Vagina (tissue), 2 donors: ENCODE measurements at regions not wholly inside any gene's neighbourhood (a gene's known extent, or its start where the extent isn't known, plus 50 kb on each side); places are given as distances from the start of the nearest gene placed in this dataset.

Source experiments
- DNase-seq, 2 donors: peaks; one replicate each; pipeline ENCODE4 v3.0.0-alpha.2; 2017; ENCODE audit errors: extremely low spot score in 2 of 2
- H3K27ac ChIP-seq: fragments of 200-600 bp; sonication (generic); one replicate; pipeline ENCODE4 v1.5.1; 2019
- H3K27me3 ChIP-seq: fragments of 200-600 bp; sonication (generic); one replicate; pipeline ENCODE4 v1.5.1; 2019
- H3K36me3 ChIP-seq, 2 donors: fragments of 200-600 bp; sonication (generic); one replicate each; pipeline ENCODE4 v1.5.1; 2017 to 2019
- H3K4me1 ChIP-seq: fragments of 200-600 bp; sonication (generic); one replicate; pipeline ENCODE4 v1.5.1; 2019
- H3K4me3 ChIP-seq, 2 donors: fragments of 200-600 bp; sonication (generic); 1 replicate in 1 of 2; 2 replicates in 1 of 2; pipeline ENCODE4 v1.5.1; 2016 to 2019
- H3K9me3 ChIP-seq: fragments of 200-600 bp; sonication (generic); one replicate; pipeline ENCODE4 v1.5.1; 2019
- CTCF ChIP-seq, 3 experiments: fragments of 450-650 bp in 2 of 3; fragments of 200-600 bp in 1 of 3; sonication (generic) in 1 of 3; IDR thresholded peaks; one replicate each; pipeline ENCODE4 v1.5.1; 2017 to 2019; ENCODE audit warnings: antibody characterized with exemption in 3 of 3, mild to moderate bottlenecking in 2 of 3, moderate library complexity in 2 of 3
- POLR2A ChIP-seq, 2 donors: fragments of 450-650 bp; IDR thresholded peaks; one replicate each; pipeline ENCODE4 v1.6.1; 2017; ENCODE audit warnings: antibody characterized with exemption in 2 of 2, mild to moderate bottlenecking in 2 of 2, moderate library complexity in 2 of 2
- POLR2AphosphoS5 ChIP-seq, 2 donors: sonication (generic); formaldehyde crosslinking; IDR thresholded peaks; one replicate each; pipeline ENCODE4 v1.9.0; 2017; ENCODE audit warnings: antibody characterized with exemption in 2 of 2, mild to moderate bottlenecking in 2 of 2, low read depth in 1 of 2; ENCODE audit not compliant: insufficient read depth in 1 of 2
- intact Hi-C: fragments of 100-400 bp; cut with DNase I; formaldehyde crosslinking; loops from one replicate; pipeline ENCODE4 v1.15.1; 2023

- Histone ChIP-seq H3K27me3 (no peaks in the 10 kb centered on the region), H3K36me3 (no peaks in the 10 kb centered on the region), H3K4me3 (no peak overlapping the region), H3K9me3 (no peaks in the 10 kb centered on the region), H3K4me1 (no peaks in the 10 kb centered on the region), H3K27ac (no peak overlapping the region)
- no peak for TF ChIP-seq CTCF (IDR thresholded peaks at IDR 0.05)
- TF ChIP-seq POLR2A (IDR thresholded peaks at IDR 0.05) = no peak
- no peak for TF ChIP-seq POLR2AphosphoS5 (IDR thresholded peaks at IDR 0.05; ENCODE audit: insufficient read depth in 1 of 2, low read depth in 1 of 2)
- no peak for DNase-seq
- intact Hi-C loops = no loop called here
These were observed 923.8 kb downstream of the TTLL7 start for GRCh38 chr1:83075107-83075506.

- Histone ChIP-seq H3K27me3 (no peaks in the 10 kb centered on the region), H3K27ac (no peak overlapping the region), H3K4me1 (no peaks in the 10 kb centered on the region), H3K9me3 (no peaks in the 10 kb centered on the region), H3K36me3 (no peaks in the 10 kb centered on the region), H3K4me3 (no peak overlapping the region)
- TF ChIP-seq POLR2A (IDR thresholded peaks at IDR 0.05) = no peak
- no peak for TF ChIP-seq POLR2AphosphoS5 (IDR thresholded peaks at IDR 0.05; ENCODE audit: insufficient read depth in 1 of 2, low read depth in 1 of 2)
- no peak for TF ChIP-seq CTCF (IDR thresholded peaks at IDR 0.05)
- no peak for DNase-seq
- intact Hi-C loops = no loop called here
These were observed 931.0 kb downstream of the TTLL7 start for GRCh38 chr1:83067954-83068353.

- DNase-seq = no peak
- no peak for TF ChIP-seq POLR2A (IDR thresholded peaks at IDR 0.05)
- no peak for TF ChIP-seq POLR2AphosphoS5 (IDR thresholded peaks at IDR 0.05; ENCODE audit: insufficient read depth in 1 of 2, low read depth in 1 of 2)
- TF ChIP-seq CTCF (IDR thresholded peaks at IDR 0.05) = no peak
- Histone ChIP-seq H3K36me3 (no peaks in the 10 kb centered on the region), H3K27me3 (no peaks in the 10 kb centered on the region), H3K27ac (no peak overlapping the region), H3K4me3 (no peak overlapping the region), H3K9me3 (no peaks in the 10 kb centered on the region), H3K4me1 (no peaks in the 10 kb centered on the region)
- intact Hi-C loops = no loop called here
These were observed 932.8 kb downstream of the TTLL7 start for GRCh38 chr1:83065952-83066727.

DNA sequence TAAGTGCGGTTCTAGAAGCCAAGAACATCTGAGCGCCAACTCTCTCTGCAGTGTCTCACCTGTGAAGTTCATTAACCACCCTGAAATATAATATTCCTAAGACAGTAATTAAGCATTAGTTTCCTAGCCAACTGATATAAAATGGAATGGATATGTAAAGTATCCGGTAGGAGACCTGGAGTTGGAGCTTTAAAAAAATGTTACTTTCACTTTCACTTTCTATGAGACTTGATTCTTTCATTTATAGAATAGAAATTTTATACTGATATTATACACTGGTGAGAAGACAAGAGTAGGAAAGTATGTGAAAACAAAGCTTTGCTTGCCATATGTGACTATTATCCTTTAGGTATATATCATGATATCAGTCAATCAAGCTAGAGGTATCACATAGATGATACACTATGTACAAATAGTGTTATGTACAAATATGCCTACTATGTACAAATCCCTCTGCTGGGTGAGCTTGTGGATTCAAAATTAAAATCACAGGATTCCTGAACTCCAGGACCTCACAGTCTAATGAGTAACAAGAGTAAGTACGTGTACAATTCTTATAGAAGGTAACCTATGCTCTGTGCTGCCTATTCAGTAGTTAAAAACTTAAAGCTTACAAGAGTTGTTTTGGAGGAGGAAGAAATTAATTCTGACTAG lies 934.2 kb downstream of the TTLL7 start:
- no peaks in the 10 kb centered on the region for H3K9me3 ChIP-seq
- TF ChIP-seq POLR2A (IDR thresholded peaks at IDR 0.05) (no peak), CTCF (IDR thresholded peaks at IDR 0.05) (no peak), POLR2AphosphoS5 (IDR thresholded peaks at IDR 0.05; ENCODE audit: insufficient read depth in 1 of 2, low read depth in 1 of 2) (no peak)
- intact Hi-C loops = no loop called here
- H3K27ac ChIP-seq = no peak overlapping the region
- no peaks in the 10 kb centered on the region for H3K4me1 ChIP-seq
- H3K36me3 ChIP-seq = no peaks in the 10 kb centered on the region
- no peak overlapping the region for H3K4me3 ChIP-seq
- no peak for DNase-seq
- H3K27me3 ChIP-seq = no peaks in the 10 kb centered on the region
